ENCODE measurements at regions not wholly inside any gene's neighbourhood (a gene's known extent, or its start where the extent isn't known, plus 50 kb on each side); places are given as distances from the start of the nearest gene placed in this dataset.

DNA sequence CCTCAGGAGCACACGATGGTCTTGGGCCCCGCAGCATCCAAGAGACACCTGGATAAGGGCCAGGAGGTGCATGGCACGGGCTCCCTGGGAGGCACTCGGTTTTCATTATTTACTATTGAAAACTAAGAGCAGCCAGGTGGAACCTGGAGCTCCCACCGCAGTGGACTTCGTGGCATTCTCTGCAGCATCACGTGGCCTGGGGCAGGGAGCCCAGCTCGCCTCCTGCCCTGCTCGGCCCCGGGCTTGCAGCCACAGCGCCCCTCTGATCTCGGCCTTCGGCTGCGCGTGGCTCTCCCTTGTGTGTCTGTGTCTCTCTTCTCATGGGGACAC lies 121.6 kb downstream of the SIK1 start:
- Histone ChIP-seq H3K36me3 (no peaks in the 10 kb centered on the region), H3K9me3 (no peaks in the 10 kb centered on the region), H3K27ac (no peak overlapping the region), H3K27me3 (no peaks in the 10 kb centered on the region), H3K4me1 (peaks cover 0 to 12% (median 2%) of the 10 kb centered on the region in 4 donors), H3K4me3 (no peak overlapping the region)
- no peak for DNase-seq (ENCODE audit: low spot score in 2 of 2)
- TF ChIP-seq CTCF (IDR thresholded peaks at IDR 0.05), result no peak
- no peak for TF ChIP-seq EP300 (IDR thresholded peaks at IDR 0.05)
- TF ChIP-seq POLR2A (IDR thresholded peaks at IDR 0.05), result no peak
- 81 to 88% methylated on average over 7 to 15 of the region's 15 CpGs for WGBS, 2 donors

GRCh38 chr21:43304621-43305335 lies 122.2 kb downstream of the SIK1 start:
- DNase-seq (ENCODE audit: low spot score in 2 of 2), result no peak
- Histone ChIP-seq H3K4me1 (peaks cover 0 to 14% (median 2%) of the 10 kb centered on the region in 4 donors), H3K4me3 (no peak overlapping the region), H3K27ac (peak overlapping the region in 1 of 4 donors; percentile 4), H3K9me3 (no peaks in the 10 kb centered on the region), H3K27me3 (no peaks in the 10 kb centered on the region), H3K36me3 (no peaks in the 10 kb centered on the region)
- WGBS, 2 donors, result 78 to 81% methylated on average over 17 to 20 of the region's 23 CpGs
- no peak for TF ChIP-seq EP300 (IDR thresholded peaks at IDR 0.05)
- no peak for TF ChIP-seq CTCF (IDR thresholded peaks at IDR 0.05)
- TF ChIP-seq POLR2A (IDR thresholded peaks at IDR 0.05), result no peak

DNA sequence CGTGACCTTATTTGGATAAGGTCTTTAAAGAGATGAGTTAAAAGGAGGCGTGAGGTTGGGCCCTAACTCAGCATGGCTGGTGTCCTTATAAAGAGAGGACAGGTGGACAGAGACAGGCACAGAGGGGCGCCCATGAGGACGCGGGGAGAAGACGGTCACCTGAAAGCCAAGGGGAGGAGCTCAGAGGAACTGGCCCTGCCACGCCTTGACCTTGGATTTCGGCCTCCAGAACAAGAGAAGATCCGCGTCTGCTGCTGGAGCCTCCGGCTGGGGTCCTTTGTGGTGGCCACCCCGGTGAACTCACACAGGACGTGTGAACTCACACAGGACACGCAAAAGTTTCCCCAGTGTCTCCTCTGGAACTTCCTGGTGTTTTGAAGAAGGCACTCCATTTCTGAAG lies 122.7 kb downstream of the SIK1 start:
- Histone ChIP-seq H3K4me3 (no peak overlapping the region), H3K4me1 (peaks cover 0 to 14% (median 2%) of the 10 kb centered on the region in 4 donors), H3K27ac (peak overlapping the region in 1 of 4 donors; percentile 4), H3K36me3 (no peaks in the 10 kb centered on the region), H3K27me3 (no peaks in the 10 kb centered on the region), H3K9me3 (no peaks in the 10 kb centered on the region)
- whole genome bisulfite sequencing, 2 donors, result 86 to 88% methylated on average over 14 of the region's 14 CpGs
- TF ChIP-seq CTCF (IDR thresholded peaks at IDR 0.05) (no peak), EP300 (IDR thresholded peaks at IDR 0.05) (no peak), POLR2A (IDR thresholded peaks at IDR 0.05) (no peak)
- no peak for DNase-seq (ENCODE audit: low spot score in 2 of 2)

DNA sequence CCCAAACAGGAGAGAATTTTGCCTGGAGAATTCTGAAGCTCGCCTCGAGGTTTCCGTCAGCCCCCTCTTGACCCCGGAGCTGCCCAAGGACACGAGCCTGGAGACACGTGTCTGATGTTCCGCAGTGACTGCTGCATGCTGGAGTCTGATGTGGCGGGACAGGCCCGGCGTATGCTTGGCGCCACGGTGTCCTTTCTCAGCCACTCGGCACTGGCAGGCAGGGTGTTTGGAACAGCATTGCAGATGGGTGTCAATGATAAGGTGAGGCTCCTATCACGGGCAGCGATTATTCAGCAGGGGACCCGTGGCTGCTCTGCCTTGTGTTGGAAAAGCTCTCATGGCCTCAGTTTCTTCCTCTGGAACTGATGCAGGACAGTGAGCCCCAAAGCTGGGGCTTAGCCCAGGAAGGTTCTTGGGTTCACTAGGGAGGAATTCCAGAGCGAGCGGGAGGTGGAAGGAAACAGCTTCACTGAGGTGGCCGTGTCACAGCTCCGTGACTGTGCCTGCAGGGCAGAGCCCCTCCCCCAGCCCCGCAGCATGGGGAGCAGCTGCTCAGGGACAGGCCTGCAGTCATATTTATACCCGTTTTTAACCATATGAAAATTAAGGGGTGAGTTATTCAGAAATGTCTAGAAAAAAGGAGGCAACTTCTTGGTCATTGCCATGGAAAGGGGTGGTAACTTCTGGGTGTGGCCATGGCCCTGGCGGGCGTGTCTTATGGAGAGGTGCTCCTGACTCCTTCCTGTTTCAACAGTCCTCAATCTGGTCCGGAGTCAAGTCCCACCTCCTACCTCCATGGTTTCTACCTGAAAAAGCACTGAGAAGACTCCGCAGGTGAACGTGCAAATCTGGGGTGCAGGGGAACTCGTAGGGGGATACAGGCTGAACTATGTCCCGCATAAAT lies 123.4 kb downstream of the SIK1 start:
- Histone ChIP-seq H3K27me3 (no peaks in the 10 kb centered on the region), H3K36me3 (no peaks in the 10 kb centered on the region), H3K4me3 (no peak overlapping the region), H3K27ac (peak overlapping the region in 1 of 4 donors; percentile 85), H3K4me1 (peaks cover 0 to 14% (median 2%) of the 10 kb centered on the region in 4 donors), H3K9me3 (no peaks in the 10 kb centered on the region)
- no peak for DNase-seq (ENCODE audit: low spot score in 2 of 2)
- WGBS, 2 donors, result 89 to 90% methylated on average over 18 to 29 of the region's 29 CpGs
- TF ChIP-seq CTCF (IDR thresholded peaks at IDR 0.05) (no peak), EP300 (IDR thresholded peaks at IDR 0.05) (no peak), POLR2A (IDR thresholded peaks at IDR 0.05) (no peak)

- DNase-seq (ENCODE audit: low spot score in 2 of 2), result no peak
- no peaks in the 10 kb centered on the region for H3K36me3 ChIP-seq
- TF ChIP-seq CTCF (IDR thresholded peaks at IDR 0.05), result no peak
- TF ChIP-seq EP300 (IDR thresholded peaks at IDR 0.05), result no peak
- no peak for TF ChIP-seq POLR2A (IDR thresholded peaks at IDR 0.05)
- no peak overlapping the region for H3K4me3 ChIP-seq
- peak overlapping the region in 1 of 4 donors; percentile 85 for H3K27ac ChIP-seq
- peaks cover 0 to 14% (median 2%) of the 10 kb centered on the region in 4 donors for H3K4me1 ChIP-seq
- WGBS, 2 donors, result 85 to 86% methylated on average over 13 to 14 of the region's 14 CpGs
- H3K27me3 ChIP-seq, result no peaks in the 10 kb centered on the region
- no peaks in the 10 kb centered on the region for H3K9me3 ChIP-seq
These were observed 124.2 kb downstream of the SIK1 start for GRCh38 chr21:43302769-43303168.
